NCI-H1105 (cell line): ENCODE measurements at regions not wholly inside any gene's neighbourhood (a gene's known extent, or its start where the extent isn't known, plus 50 kb on each side); places are given as distances from the start of the nearest gene placed in this dataset.
"Not testable (repeated sequence)": the region's sequence is repeated elsewhere in the genome, so short reads cannot be mapped to it uniquely, and the experiment has no call there.

Experiments
- DNase-seq: peaks from one replicate; lab custom pipeline; 2025; lab: John Stamatoyannopoulos, UW

DNA sequence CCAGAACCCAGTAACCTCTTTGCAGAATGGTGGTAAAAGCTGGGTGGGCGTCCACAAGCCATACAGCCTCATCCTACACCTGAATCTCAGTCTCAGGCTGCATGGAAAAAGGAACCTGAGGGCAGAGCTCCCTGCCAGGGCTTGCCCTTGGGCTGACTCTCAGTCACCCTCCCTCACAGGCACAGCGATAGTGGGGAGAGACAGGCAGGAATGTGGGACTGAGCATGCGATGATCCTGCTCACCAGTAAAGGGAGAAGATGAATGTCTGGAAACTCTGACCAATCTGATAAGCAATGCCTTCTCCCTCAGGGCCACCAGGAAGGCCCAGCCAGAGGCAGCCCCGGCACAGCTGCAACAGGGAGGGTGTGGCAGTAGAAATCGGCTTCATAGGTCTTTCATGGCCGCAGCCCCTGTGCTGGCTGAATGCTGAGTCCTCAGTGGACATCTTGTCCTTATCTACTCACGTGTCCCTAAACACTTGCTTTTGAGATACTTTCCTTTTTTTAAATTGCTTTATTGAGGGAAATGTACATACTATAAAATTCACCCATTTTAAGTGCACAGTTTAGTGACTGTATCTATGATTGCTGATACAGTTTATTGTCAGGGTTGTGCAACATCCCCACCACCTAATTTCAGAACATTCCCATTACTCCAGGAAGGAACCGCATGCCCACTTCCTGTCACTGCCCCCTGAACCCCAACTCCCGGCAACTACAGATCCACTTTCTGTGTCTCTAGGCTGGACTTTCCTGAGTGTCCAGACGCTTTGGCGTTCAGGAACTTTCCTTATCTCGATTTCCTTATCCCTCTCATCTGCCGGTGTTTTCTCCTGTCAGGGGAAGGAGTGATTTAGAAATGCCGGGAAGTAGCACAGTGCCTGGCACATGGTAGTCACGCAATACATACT, 258.1 kb downstream of the PCNX1 start:
- DNase-seq: no peak

GRCh38 chr14:71166180-71166837, 259.1 kb downstream of the PCNX1 start:
- no peak for DNase-seq

- DNase-seq: not testable (repeated sequence)
Measured at GRCh38 chr14:71167325-71167950, 260.2 kb downstream of the PCNX1 start.

- DNase-seq: not testable (repeated sequence)
Measured at GRCh38 chr14:71168161-71168560, 260.9 kb downstream of the PCNX1 start.

GRCh38 chr14:71168564-71169427, 261.5 kb downstream of the PCNX1 start:
- no peak for DNase-seq

DNA sequence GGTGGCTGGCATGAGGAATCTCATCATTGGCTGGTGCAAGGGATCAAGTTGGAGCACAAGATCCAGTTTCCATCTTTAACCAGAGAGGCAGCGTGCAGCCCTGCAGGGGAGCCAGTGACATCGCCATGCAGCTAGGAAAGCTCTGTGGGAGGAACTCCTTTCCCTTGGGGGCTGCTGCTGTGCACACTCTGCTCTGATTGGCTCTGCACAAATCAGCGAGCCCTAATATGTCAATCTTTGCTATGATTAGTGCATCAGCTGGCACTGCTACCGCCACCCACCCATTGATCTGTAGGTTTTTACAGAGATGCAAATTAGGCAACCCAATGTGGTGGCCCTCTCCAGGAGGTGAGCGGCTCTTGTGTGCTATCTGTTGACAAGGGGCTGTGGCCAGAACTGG, 262.6 kb downstream of the PCNX1 start:
- DNase-seq: no peak

DNA sequence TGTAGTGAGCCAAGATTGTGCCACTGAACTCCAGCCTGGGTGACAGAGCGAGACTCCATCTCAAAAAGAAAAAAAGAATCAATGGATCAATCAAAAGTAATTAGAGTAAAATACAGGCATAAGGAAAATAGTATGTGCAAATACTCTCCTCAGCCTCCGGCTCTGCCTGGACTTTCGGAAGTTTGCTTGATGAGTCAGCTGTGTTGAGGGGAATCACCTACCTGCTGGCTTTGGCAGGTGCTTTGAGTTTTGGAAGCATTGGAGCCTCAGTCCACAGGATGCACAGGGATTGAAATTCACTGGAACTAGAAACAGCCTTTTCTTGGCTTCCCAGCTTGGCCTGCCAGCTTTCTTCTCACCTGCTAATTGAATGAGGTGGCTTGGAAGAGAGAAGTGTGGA, 268.2 kb downstream of the PCNX1 start:
- DNase-seq: no peak

- DNase-seq: no peak
Measured at GRCh38 chr14:71179066-71179465, 271.8 kb downstream of the PCNX1 start.

DNA sequence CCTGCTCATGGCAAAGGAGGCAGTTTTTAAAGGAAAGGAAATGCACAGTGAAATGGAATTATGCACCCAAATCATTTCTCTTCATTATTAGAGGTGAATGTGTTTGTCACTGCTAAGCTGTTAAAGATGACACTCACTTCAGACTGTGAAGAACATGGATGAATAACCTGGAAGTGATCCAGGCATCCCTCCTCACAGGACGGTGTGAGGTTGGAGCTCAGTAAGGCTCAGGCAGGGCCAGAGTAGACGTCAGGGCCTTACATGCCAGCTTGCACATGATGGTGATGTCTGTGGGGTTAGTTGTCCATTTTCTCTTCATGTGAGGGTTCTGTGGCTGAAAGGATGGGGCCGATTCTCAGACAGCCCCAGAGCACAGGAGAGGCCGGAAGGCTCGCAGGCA, 273.1 kb downstream of the PCNX1 start:
- DNase-seq: no peak

DNA sequence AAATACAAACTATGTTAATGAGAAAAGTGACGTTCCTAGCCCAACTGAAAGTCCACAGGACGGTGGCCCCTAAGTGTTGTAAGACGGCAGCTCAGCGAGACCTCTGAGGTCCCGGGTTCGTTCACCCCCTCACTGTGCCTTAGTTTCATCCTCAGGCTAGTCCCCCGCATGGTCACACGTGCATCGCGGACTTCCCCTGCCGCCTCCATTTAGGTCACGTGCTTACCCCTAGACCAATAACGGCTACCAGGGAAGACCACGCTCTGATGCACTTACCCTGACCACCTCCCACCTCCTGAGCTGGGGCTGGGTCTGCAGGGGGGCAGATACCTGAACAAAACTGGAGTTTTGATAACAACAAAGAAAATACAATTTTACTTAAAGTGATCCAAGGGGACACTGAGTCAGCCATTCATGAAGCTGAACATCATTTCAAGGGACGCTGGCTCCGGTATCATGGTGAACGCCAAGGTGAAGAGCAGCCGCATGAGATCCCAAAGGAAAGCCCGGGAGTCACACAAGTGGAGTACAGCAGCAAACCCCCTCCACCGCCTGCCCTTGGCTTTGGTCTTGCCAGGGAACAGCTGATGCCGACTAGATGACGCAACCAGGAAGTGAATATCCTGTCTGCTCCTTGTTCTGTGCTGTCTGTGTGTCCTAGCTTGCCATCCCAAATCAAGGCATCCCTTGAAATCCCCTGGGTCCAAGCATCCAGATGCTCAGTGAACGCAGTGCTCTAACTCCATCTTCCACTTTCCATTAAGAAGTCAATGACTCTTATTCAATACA, 274.1 kb downstream of the PCNX1 start:
- DNase-seq: no peak

- DNase-seq: peak; percentile 63
Measured at GRCh38 chr14:71183876-71184689, 276.8 kb downstream of the PCNX1 start.

- DNase-seq: no peak
Measured at GRCh38 chr14:71185637-71186036, 278.4 kb downstream of the PCNX1 start.

GRCh38 chr14:71187633-71188356, 280.5 kb downstream of the PCNX1 start:
- no peak for DNase-seq

DNA sequence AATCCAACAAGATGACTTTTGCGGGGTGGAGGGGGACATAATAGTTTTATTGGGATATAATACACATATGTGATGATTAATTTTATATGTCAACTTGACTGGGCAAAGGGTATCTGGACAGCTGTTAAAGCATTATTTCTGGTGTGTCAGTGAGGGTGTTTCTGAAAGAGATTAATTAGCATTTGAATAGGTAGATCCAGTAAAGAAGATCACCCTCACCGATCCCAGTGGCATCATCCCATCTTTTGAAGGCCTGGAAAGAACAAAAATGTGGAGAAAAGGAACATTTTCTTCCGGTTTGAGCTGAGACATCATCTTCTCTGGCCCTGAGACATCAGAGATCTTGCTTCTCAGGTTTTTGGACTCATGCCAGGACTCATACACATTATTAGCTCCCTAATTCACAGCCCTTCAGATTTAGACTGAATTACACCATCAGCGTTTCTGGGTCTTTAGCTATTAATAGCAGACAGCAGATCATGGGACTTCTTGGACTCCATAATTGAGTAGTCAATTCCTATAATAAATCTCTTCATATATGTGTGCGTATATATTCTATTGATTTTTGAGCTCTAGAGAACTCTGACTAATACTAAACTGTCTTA, 283.6 kb downstream of the PCNX1 start:
- peak; percentile 33 for DNase-seq

- no peak for DNase-seq
Measured at GRCh38 chr14:71193663-71194062, 286.4 kb downstream of the PCNX1 start.

DNA sequence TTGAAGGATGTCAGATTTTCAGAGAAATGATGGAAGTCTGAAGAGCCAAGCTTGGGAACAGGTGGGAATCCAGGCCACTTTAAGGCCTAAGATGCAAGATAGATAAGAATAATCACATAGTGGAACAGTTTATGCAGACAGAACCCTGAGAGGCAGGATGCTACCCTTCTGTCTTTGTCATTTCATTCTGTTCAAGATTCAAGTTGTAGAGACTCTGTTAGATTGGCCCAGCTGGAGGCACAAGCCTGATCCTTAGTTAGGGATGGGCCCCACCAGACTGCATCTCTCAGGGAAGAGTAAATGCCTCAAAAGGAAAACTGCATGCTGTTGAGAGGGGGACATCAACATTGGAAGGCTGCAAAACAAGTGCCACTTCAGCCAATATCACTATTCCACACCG, 287.0 kb downstream of the PCNX1 start:
- no peak for DNase-seq

DNA sequence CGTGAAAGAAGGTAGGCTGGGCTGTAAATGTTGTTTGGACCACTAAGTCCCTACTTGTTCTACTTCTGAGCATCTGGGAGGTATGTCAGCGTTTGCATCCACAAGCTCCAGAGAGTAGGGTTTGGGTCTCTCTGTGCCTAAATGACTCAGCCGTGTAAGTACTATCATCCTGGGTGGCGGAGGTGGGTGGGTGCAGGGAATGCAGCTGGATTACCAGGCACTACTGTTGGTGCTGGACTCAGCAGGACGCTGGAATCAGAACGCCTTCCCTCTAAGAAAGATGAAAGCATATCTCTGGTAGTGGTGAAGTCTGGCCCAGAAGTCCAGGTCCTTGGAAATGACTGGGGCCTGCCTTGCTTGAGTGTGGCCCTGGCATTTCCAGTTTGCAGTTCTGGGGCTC, 289.7 kb downstream of the PCNX1 start:
- DNase-seq: no peak

DNA sequence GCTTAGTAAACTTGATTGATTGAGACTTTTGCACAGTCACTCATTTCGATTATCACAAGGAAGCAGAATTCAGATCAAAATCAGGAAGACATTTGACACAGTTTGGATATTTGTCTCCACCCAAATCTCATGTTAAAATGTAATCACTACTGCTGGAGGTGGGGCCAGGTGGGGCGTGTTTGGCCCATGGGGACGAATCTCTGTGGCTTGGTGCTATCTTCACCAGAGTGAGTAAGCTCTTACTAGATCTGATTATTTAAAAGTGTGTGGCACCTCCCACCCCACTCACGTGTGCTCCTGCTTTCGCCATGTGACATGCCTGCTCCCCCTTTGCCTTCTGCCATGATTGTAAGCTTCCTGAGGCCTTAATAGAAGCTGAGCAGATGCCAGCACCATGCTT, 291.4 kb downstream of the PCNX1 start:
- no peak for DNase-seq

- no peak for DNase-seq
Measured at GRCh38 chr14:71201840-71202239, 294.6 kb downstream of the PCNX1 start.
